DOHH2 (cell line): ENCODE measurements at regions not wholly inside any gene's neighbourhood (a gene's known extent, or its start where the extent isn't known, plus 50 kb on each side); places are given as distances from the start of the nearest gene placed in this dataset.

ENCODE experiments used
- CTCF ChIP-seq: fragments of 200-600 bp; sonication (generic); IDR thresholded peaks from one replicate; pipeline ENCODE4 v1.5.1; 2014; ENCODE audit warnings: antibody characterized with exemption, mild to moderate bottlenecking, low read depth, low read length; ENCODE audit not compliant: poor library complexity, severe bottlenecking
- EZH2phosphoT487 ChIP-seq: fragments of 200-600 bp; sonication (generic); IDR thresholded peaks from 2 replicates; pipeline ENCODE4 v1.6.1; 2017; ENCODE audit warnings: borderline replicate concordance, mild to moderate bottlenecking, antibody characterized with exemption, low read length, moderate library complexity, mixed read lengths

- no peak for TF ChIP-seq CTCF
- no peak for TF ChIP-seq EZH2phosphoT487
These were observed 345.5 kb upstream of the LYPLAL1 start for GRCh38 chr1:218828125-218828650.
